Heart right ventricle (tissue), 16 donors: ENCODE measurements at regions not wholly inside any gene's neighbourhood (a gene's known extent, or its start where the extent isn't known, plus 50 kb on each side); places are given as distances from the start of the nearest gene placed in this dataset.

Experiments
- ATAC-seq, 8 donors: fragments of 200-7000 bp; cut with Tn5 transposase; one replicate each; pipeline ENCODE4 v1.9.1; 2020; ENCODE audit warnings: mild to moderate bottlenecking in 8 of 8, moderate library complexity in 8 of 8, moderate number of reproducible peaks in 1 of 8
- DNase-seq, 2 donors: peaks; one replicate each; pipeline ENCODE4 v3.0.0-alpha.2; 2020
- H3K27ac ChIP-seq, 10 donors: fragments of 200-600 bp; sonication (generic) in 2 of 10; one replicate each; pipeline versions ENCODE4 v1.5.0 to v1.8.0; 2020 to 2022; ENCODE audit warnings: mild to moderate bottlenecking in 3 of 10
- H3K27me3 ChIP-seq, 7 donors: fragments of 200-600 bp; one replicate each; pipeline ENCODE4 v1.8.0; 2021 to 2022; ENCODE audit warnings: mild to moderate bottlenecking in 2 of 7
- H3K36me3 ChIP-seq, 9 donors: fragments of 200-600 bp; sonication (generic) in 1 of 9; one replicate each; pipeline versions ENCODE4 v1.5.0 to v1.8.0; 2020 to 2022; ENCODE audit warnings: mild to moderate bottlenecking in 2 of 9
- H3K4me1 ChIP-seq, 9 donors: fragments of 200-600 bp; sonication (generic) in 1 of 9; one replicate each; pipeline versions ENCODE4 v1.5.0 to v1.8.0; 2020 to 2022; ENCODE audit warnings: mild to moderate bottlenecking in 4 of 9
- H3K4me3 ChIP-seq, 10 donors: fragments of 200-600 bp; sonication (generic) in 2 of 10; one replicate each; pipeline versions ENCODE4 v1.5.0 to v1.8.0; 2020 to 2022; ENCODE audit warnings: mild to moderate bottlenecking in 7 of 10, moderate library complexity in 2 of 10
- H3K9me3 ChIP-seq, 11 donors: fragments of 200-600 bp in 10 of 11; sonication (generic) in 2 of 11; one replicate each; pipeline versions ENCODE4 v1.5.0 to v1.8.0; 2013 to 2022; ENCODE audit warnings: mild to moderate bottlenecking in 2 of 11, control low read depth in 1 of 11, moderate library complexity in 1 of 11
- WGBS, 2 donors: extraction: QIAGEN DNeasy Blood & Tissue Kit; methylation state at CpG; one replicate each; pipeline ENCODE4 v1.1.7; 2013; ENCODE audit warnings: inconsistent platforms in 1 of 2; 5-methylcytosine and 5-hydroxymethylcytosine counted together
- intact Hi-C, 10 donors: fragments of 100-400 bp; cut with DNase I; formaldehyde crosslinking; loops; one replicate each; pipeline versions ENCODE4 v1.11.1 to v1.14.2; 2022
- TF ChIP-seq, protein P1 (sequence below), 9 donors: fragments of 200-600 bp; sonication (generic) in 2 of 9; IDR thresholded peaks; one replicate each; pipeline versions ENCODE4 v1.5.0 to v1.8.0; 2021 to 2022; ENCODE audit warnings: antibody characterized with exemption in 9 of 9, mild to moderate bottlenecking in 5 of 9, moderate library complexity in 1 of 9
- donor health status: Arrhythmogenic right ventricular cardiomyopathy.
- donor health status: ischemic (EF 13 %, LVEDD 7.1; RV severe dilation, severe dysfunction).
- donor health status: healthy with polysubstance abuse.
- donor health status: DM: no; HTN: yes; CAD: no.
- donor health status: DM: no; HTN: no; CAD: no.
- donor health status: ischemic (EF 25% LVEDD 6.9; RV normal size, moderate dysfunction).
- donor health status: ischemic (EF 25% LVEDD 5.7; RV mildly dilated, moderate dysfunction).
- donor health status: healthy.
- donor health status: DM: yes; HTN: yes; CAD: no.
- donor health status: Ischemic cardiomyopathy.
- donor health status: ischemic (EF 35%, LVEDD 5.7; RV mildly dilated, moderate dysfunction).
- donor health status: nonischemic (EF 11% LVEDD 7.7; RV severe dilation, severe dysfunction).
- donor health status: DM: yes; HTN: yes; CAD: no.
- donor health status: PGD.
- donor health status: ischemic (EF 29% LVEDD 5.4; RV normal size, mild dysfunction).
- donor health status: nonischemic (EF 23%, LVEDD 6.1; RV moderate dilation, normal function).

DNA sequence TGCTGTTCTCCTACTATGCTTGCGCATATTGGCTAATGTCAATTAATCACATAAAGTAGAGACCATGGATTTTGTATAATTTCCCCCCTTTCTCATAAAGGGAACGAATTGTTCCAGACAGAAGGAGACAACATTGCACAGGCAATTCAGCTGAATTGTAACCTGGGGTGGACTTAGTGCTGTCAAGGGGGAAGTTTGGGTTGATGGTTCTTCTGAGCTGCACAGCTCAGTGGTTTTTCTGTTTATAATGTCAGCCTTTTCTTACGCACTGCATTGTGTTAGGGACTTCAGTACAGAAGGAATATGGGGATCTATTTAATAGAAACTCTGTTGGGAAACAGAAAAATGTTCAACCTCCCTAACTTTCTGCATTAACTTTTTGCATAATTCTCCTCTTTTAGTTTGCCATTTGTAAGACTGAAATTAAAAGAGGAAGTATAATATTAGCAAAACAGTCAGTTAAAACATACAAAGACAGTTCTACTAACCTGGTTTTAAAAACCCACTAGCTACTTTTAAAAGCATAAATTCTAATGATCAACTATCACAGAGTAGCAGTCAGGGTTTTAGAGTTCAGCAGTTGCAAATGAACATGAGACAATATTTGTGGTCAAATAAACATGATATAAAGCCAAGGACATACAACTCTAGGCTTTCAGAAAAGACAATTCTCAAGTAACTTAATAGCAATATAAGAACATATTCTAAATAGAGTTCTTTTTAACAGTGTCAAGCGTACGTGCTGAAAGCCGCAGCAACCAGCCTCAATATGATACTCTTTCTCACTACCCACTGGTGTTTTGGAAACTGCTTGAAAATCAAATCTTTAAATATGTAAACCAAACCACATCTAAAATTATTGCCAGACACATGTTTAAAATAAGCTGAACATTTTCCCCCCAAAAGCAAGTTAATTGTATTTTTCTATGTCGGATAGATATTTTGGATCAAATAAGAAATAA lies 393.0 kb downstream of the FSCB start:
- TF ChIP-seq, protein P1, sequence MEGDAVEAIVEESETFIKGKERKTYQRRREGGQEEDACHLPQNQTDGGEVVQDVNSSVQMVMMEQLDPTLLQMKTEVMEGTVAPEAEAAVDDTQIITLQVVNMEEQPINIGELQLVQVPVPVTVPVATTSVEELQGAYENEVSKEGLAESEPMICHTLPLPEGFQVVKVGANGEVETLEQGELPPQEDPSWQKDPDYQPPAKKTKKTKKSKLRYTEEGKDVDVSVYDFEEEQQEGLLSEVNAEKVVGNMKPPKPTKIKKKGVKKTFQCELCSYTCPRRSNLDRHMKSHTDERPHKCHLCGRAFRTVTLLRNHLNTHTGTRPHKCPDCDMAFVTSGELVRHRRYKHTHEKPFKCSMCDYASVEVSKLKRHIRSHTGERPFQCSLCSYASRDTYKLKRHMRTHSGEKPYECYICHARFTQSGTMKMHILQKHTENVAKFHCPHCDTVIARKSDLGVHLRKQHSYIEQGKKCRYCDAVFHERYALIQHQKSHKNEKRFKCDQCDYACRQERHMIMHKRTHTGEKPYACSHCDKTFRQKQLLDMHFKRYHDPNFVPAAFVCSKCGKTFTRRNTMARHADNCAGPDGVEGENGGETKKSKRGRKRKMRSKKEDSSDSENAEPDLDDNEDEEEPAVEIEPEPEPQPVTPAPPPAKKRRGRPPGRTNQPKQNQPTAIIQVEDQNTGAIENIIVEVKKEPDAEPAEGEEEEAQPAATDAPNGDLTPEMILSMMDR (IDR thresholded peaks at IDR 0.05): peak in 1 of 9 donors; percentile 5
- H3K36me3 ChIP-seq: no peaks in the 10 kb centered on the region
- ATAC-seq (no peak), DNase-seq (no peak)
- H3K9me3 ChIP-seq: peaks cover 0 to 26% (median 0%) of the 10 kb centered on the region in 11 donors
- intact Hi-C loops: no loop called here
- no peak overlapping the region for H3K4me3 ChIP-seq
- no peak overlapping the region for H3K27ac ChIP-seq
- WGBS, 2 donors: 85 to 89% methylated on average over 7 of the region's 7 CpGs
- no peaks in the 10 kb centered on the region for H3K27me3 ChIP-seq
- H3K4me1 ChIP-seq: no peaks in the 10 kb centered on the region

DNA sequence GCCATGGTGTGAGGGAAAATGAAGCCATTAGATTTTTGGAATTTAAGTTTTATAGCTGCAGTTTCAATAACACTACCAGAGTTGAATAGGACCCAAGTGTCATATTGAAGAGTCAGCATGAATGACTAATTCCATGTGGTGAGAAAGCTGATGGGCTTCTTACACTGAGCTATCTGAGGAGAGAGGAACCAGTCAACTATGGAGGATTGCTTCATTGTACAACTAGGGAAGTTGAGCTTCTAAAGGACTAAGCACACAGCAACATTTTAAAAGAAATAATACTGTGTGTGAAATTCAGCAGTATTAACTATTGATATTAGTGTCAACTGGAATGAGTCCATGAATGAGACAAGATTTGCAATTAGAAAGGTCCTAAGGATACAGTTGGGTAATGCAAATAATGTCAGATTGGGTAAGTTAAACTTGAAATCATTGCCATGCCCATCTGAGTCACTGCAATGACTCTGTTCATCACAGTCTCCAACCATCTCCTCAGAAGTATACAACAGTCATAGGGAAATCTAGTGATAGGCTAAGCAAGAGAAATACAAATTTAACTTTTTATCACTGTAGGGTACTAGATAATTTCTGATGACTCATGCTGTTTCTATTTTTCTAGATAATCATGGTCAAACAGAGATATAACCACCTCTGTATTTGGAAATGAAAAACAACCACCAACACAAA lies 394.2 kb downstream of the FSCB start:
- Histone ChIP-seq H3K9me3 (peaks cover 0 to 26% (median 0%) of the 10 kb centered on the region in 11 donors), H3K4me3 (no peak overlapping the region), H3K27ac (no peak overlapping the region), H3K27me3 (no peaks in the 10 kb centered on the region), H3K36me3 (no peaks in the 10 kb centered on the region), H3K4me1 (no peaks in the 10 kb centered on the region)
- intact Hi-C loops: no loop called here
- ATAC-seq (no peak), DNase-seq (no peak)
- TF ChIP-seq, protein P1 (IDR thresholded peaks at IDR 0.05): no peak

DNA sequence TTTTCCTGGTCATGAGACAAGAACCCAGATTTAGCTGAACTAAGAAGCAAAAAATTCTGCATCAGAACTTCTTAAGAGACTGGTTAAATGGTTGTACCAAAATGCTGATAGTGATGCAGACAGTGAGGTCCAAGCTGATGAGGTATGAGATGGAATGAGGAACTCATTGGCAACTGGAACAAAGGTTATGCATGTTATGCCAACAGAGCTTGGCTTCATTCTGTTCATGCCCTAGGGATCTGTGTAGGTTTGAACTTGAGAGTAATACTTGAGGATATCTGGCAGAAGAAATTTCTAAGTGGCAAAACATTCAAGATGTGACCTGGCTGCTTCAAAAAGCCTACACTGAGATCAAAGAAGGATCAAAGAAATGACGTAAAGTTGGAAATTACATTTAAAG lies 398.0 kb downstream of the FSCB start:
- TF ChIP-seq, protein P1 (IDR thresholded peaks at IDR 0.05): no peak
- Histone ChIP-seq H3K4me3 (no peak overlapping the region), H3K9me3 (peaks cover 0 to 47% (median 4%) of the 10 kb centered on the region in 11 donors), H3K4me1 (no peaks in the 10 kb centered on the region), H3K27ac (no peak overlapping the region), H3K27me3 (no peaks in the 10 kb centered on the region), H3K36me3 (no peaks in the 10 kb centered on the region)
- ATAC-seq (no peak), DNase-seq (no peak)
- intact Hi-C loops: no loop called here
- WGBS, 2 donors: 85 to 97% methylated on average over 1 of the region's 1 CpG

DNA sequence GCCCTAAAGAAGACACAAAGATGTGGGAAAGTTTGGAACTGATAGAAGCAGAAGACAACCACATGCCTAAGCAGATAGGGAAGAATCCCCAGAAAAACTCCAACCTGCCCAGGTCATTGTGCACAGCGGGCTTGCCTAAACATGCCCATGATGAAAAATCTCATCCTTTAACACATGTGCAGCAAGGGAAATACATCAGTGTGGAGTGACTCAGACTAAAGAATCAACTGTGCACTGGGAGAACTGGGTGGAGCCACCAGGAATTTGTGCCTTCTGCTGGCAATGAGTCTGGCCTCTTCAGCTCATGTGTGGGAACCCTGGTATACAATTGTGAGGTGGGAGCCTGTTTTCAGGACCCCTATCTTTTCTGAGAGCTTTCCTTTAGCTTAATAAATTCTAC lies 398.5 kb downstream of the FSCB start:
- Histone ChIP-seq H3K4me3 (no peak overlapping the region), H3K27me3 (no peaks in the 10 kb centered on the region), H3K36me3 (no peaks in the 10 kb centered on the region), H3K4me1 (no peaks in the 10 kb centered on the region), H3K9me3 (peaks cover 0 to 48% (median 4%) of the 10 kb centered on the region in 11 donors), H3K27ac (no peak overlapping the region)
- ATAC-seq (no peak), DNase-seq (no peak)
- intact Hi-C loops: no loop called here
- TF ChIP-seq, protein P1 (IDR thresholded peaks at IDR 0.05): no peak
- 79 to 91% methylated on average over 1 of the region's 1 CpG for WGBS, 2 donors
